GM12891 (cell line): ENCODE measurements at regions not wholly inside any gene's neighbourhood (a gene's known extent, or its start where the extent isn't known, plus 50 kb on each side); places are given as distances from the start of the nearest gene placed in this dataset.

ENCODE experiments used
- PAX5 ChIP-seq: IDR thresholded peaks from 2 replicates; pipeline ENCODE4 v1.6.1; 2011; ENCODE audit warnings: low read length, moderate library complexity, mild to moderate bottlenecking; ENCODE audit not compliant: insufficient read depth, severe bottlenecking
- POLR2A ChIP-seq: IDR thresholded peaks from 2 replicates; pipeline ENCODE4 v1.6.1; 2011; ENCODE audit warnings: low read depth, low read length, control low read depth
- POLR2AphosphoS5 ChIP-seq: IDR thresholded peaks from 2 replicates; pipeline ENCODE4 v1.6.1; 2011; ENCODE audit warnings: low read depth, low read length, control low read depth
- TAF1 ChIP-seq: IDR thresholded peaks from 2 replicates; pipeline ENCODE4 v1.6.1; 2011; ENCODE audit warnings: low read depth, low read length, control low read depth

DNA sequence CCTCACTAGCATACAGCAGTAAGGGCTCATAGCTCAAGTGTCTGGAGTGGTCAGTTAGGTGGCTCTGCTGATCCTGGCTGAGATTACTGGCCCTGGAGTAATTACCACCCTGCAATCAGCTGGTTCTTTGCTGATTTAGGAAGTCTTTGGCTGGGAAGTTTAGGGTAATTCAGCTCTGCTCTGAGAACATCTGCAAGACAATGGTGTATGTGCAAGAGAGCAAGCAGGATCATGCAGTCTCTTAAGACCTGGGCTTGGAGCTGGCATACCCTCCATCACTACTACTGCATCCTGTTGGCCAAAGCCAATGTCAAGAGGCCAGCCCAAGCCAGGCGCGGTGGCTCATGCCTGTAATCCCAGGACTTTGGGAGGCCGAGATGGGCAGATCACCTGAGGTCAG is 159.0 kb downstream of the NDUFA12 start:
- TF ChIP-seq TAF1 (no peak), POLR2A (no peak), POLR2AphosphoS5 (no peak), PAX5 (no peak)
